ENCODE measurements at regions not wholly inside any gene's neighbourhood (a gene's known extent, or its start where the extent isn't known, plus 50 kb on each side); places are given as distances from the start of the nearest gene placed in this dataset.
"Not testable (repeated sequence)": the region's sequence is repeated elsewhere in the genome, so short reads cannot be mapped to it uniquely, and the experiment has no call there.

GRCh38 chr3:168981396-168981795 is 682.1 kb downstream of the MECOM start:
- DNase-seq (ENCODE audit: low spot score) = no peak
- ATAC-seq = no peak
- intact Hi-C loops (cut with DNase I) = no loop called here

- intact Hi-C loops (cut with DNase I) = no loop called here
- ATAC-seq (no peak), DNase-seq (ENCODE audit: low spot score) (no peak)
Observed at GRCh38 chr3:168977716-168978374, 685.7 kb downstream of the MECOM start.

- intact Hi-C loops (cut with DNase I) = no loop called here
- no peak for ATAC-seq
Observed at GRCh38 chr3:168976969-168977368, 686.5 kb downstream of the MECOM start.

GRCh38 chr3:168975576-168975975 is 687.9 kb downstream of the MECOM start:
- DNase-seq (ENCODE audit: low spot score) (no peak), ATAC-seq (no peak)
- intact Hi-C loops (cut with DNase I) = no loop called here

More at GRCh38 chr3:168976969-168977368, 686.5 kb downstream of the MECOM start:
- no peak for DNase-seq (ENCODE audit: low spot score)

- intact Hi-C loops (cut with DNase I) = loop anchor here (5.0 kb wide), 1 partner anchor 857 kb away; no protein-coding TSS in a partner anchor
- ATAC-seq (no peak), DNase-seq (ENCODE audit: low spot score) (no peak)
Observed at GRCh38 chr3:168974617-168975403, 688.7 kb downstream of the MECOM start.

GRCh38 chr3:168973897-168974296 is 689.6 kb downstream of the MECOM start:
- intact Hi-C loops (cut with DNase I) = loop anchor here (5.0 kb wide), 1 partner anchor 858 kb away; no protein-coding TSS in a partner anchor
- ATAC-seq = no peak
- DNase-seq (ENCODE audit: low spot score) = no peak

GRCh38 chr3:168973206-168973605 is 690.3 kb downstream of the MECOM start:
- DNase-seq (ENCODE audit: low spot score) = no peak
- intact Hi-C loops (cut with DNase I) = loop anchor here (5.0 kb wide), 1 partner anchor 859 kb away; no protein-coding TSS in a partner anchor
- no peak for ATAC-seq

GRCh38 chr3:168968609-168969008 is 694.9 kb downstream of the MECOM start:
- DNase-seq (ENCODE audit: low spot score) = no peak
- intact Hi-C loops (cut with DNase I) = no loop called here
- no peak for ATAC-seq

GRCh38 chr3:168964736-168965135 is 698.8 kb downstream of the MECOM start:
- ATAC-seq (no peak), DNase-seq (ENCODE audit: low spot score) (no peak)
- intact Hi-C loops (cut with DNase I) = no loop called here

GRCh38 chr3:168961271-168961670 is 702.2 kb downstream of the MECOM start:
- intact Hi-C loops (cut with DNase I) = no loop called here
- DNase-seq (ENCODE audit: low spot score) (no peak), ATAC-seq (no peak)

GRCh38 chr3:168959731-168960130 is 703.8 kb downstream of the MECOM start:
- intact Hi-C loops (cut with DNase I) = no loop called here
- no peak for DNase-seq (ENCODE audit: low spot score)
- no peak for ATAC-seq

GRCh38 chr3:168958466-168958865 is 705.0 kb downstream of the MECOM start:
- no peak for DNase-seq (ENCODE audit: low spot score)
- intact Hi-C loops (cut with DNase I) = no loop called here

GRCh38 chr3:168956076-168956475 is 707.4 kb downstream of the MECOM start:
- no peak for DNase-seq (ENCODE audit: low spot score)
- ATAC-seq = no peak
- intact Hi-C loops (cut with DNase I) = no loop called here

More at GRCh38 chr3:168958466-168958865, 705.0 kb downstream of the MECOM start:
- ATAC-seq = no peak

GRCh38 chr3:168952551-168952950 is 711.0 kb downstream of the MECOM start:
- intact Hi-C loops (cut with DNase I) = no loop called here
- DNase-seq (ENCODE audit: low spot score) (no peak), ATAC-seq (no peak)

GRCh38 chr3:168951884-168952283 is 711.6 kb downstream of the MECOM start:
- intact Hi-C loops (cut with DNase I) = no loop called here
- ATAC-seq (no peak), DNase-seq (ENCODE audit: low spot score) (no peak)

- DNase-seq (ENCODE audit: low spot score) (no peak), ATAC-seq (no peak)
- intact Hi-C loops (cut with DNase I) = no loop called here
Observed at GRCh38 chr3:168951368-168951767, 712.1 kb downstream of the MECOM start.

GRCh38 chr3:168950622-168951021 is 712.9 kb downstream of the MECOM start:
- DNase-seq (ENCODE audit: low spot score) (no peak), ATAC-seq (no peak)
- intact Hi-C loops (cut with DNase I) = no loop called here

- DNase-seq (ENCODE audit: low spot score) (no peak), ATAC-seq (no peak)
- intact Hi-C loops (cut with DNase I) = no loop called here
Observed at GRCh38 chr3:168939651-168940238, 723.8 kb downstream of the MECOM start.

GRCh38 chr3:168933614-168934013 is 729.9 kb downstream of the MECOM start:
- no peak for DNase-seq (ENCODE audit: low spot score)
- no peak for ATAC-seq
- intact Hi-C loops (cut with DNase I) = no loop called here

GRCh38 chr3:168929997-168930396 is 733.5 kb downstream of the MECOM start:
- intact Hi-C loops (cut with DNase I); ATAC-seq; DNase-seq (ENCODE audit: low spot score): not testable (repeated sequence)
